ENCODE measurements at regions not wholly inside any gene's neighbourhood (a gene's known extent, or its start where the extent isn't known, plus 50 kb on each side); places are given as distances from the start of the nearest gene placed in this dataset.

GRCh38 chrX:14386981-14387380 is 142.4 kb upstream of the GLRA2 start:
- whole genome bisulfite sequencing, 4 donors = 46 to 60% (median 57%) methylated on average over 4 of the region's 4 CpGs
- H3K4me1 ChIP-seq = no peaks in the 10 kb centered on the region
- no peak overlapping the region for H3K4me3 ChIP-seq
- H3K27ac ChIP-seq = no peak overlapping the region
- intact Hi-C loops (cut with DNase I) = no loop called here
- no peak for TF ChIP-seq POLR2A (IDR thresholded peaks at IDR 0.05)
- no peak for TF ChIP-seq CTCF (IDR thresholded peaks at IDR 0.05)
- H3K36me3 ChIP-seq = no peaks in the 10 kb centered on the region
- no peaks in the 10 kb centered on the region for H3K9me3 ChIP-seq
- ATAC-seq = no peak
- H3K27me3 ChIP-seq = no peaks in the 10 kb centered on the region
- no peak for DNase-seq

- TF ChIP-seq POLR2A (IDR thresholded peaks at IDR 0.05) = no peak
- TF ChIP-seq CTCF (IDR thresholded peaks at IDR 0.05) = no peak
- Histone ChIP-seq H3K4me3 (no peak overlapping the region), H3K9me3 (no peaks in the 10 kb centered on the region), H3K36me3 (no peaks in the 10 kb centered on the region), H3K4me1 (no peaks in the 10 kb centered on the region), H3K27ac (no peak overlapping the region), H3K27me3 (peaks cover 0 to 4% (median 0%) of the 10 kb centered on the region in 9 donors)
- DNase-seq (no peak), ATAC-seq (no peak)
- intact Hi-C loops (cut with DNase I) = no loop called here
These were observed 149.3 kb upstream of the GLRA2 start for GRCh38 chrX:14380044-14380443.

GRCh38 chrX:14377427-14377826 is 151.9 kb upstream of the GLRA2 start:
- Histone ChIP-seq H3K4me3 (no peak overlapping the region), H3K36me3 (no peaks in the 10 kb centered on the region), H3K4me1 (no peaks in the 10 kb centered on the region), H3K9me3 (peaks cover 0 to 9% (median 0%) of the 10 kb centered on the region in 12 donors), H3K27me3 (peaks cover 0 to 4% (median 0%) of the 10 kb centered on the region in 9 donors), H3K27ac (no peak overlapping the region)
- DNase-seq = no peak
- no peak for TF ChIP-seq POLR2A (IDR thresholded peaks at IDR 0.05)
- TF ChIP-seq CTCF (IDR thresholded peaks at IDR 0.05) = no peak
- no peak for ATAC-seq
- intact Hi-C loops (cut with DNase I) = no loop called here

- Histone ChIP-seq H3K36me3 (no peaks in the 10 kb centered on the region), H3K27me3 (no peaks in the 10 kb centered on the region), H3K9me3 (no peaks in the 10 kb centered on the region), H3K4me1 (no peaks in the 10 kb centered on the region), H3K4me3 (no peak overlapping the region), H3K27ac (no peak overlapping the region)
- no peak for TF ChIP-seq CTCF (IDR thresholded peaks at IDR 0.05)
- TF ChIP-seq POLR2A (IDR thresholded peaks at IDR 0.05) = no peak
- ATAC-seq (no peak), DNase-seq (no peak)
- WGBS, 4 donors = 69 to 79% (median 77%) methylated on average over 4 of the region's 4 CpGs
- intact Hi-C loops (cut with DNase I) = no loop called here
These were observed 165.6 kb upstream of the GLRA2 start for GRCh38 chrX:14363728-14364127.

Measured in heart left ventricle (tissue), 16 donors.